ENCODE measurements at regions not wholly inside any gene's neighbourhood (a gene's known extent, or its start where the extent isn't known, plus 50 kb on each side); places are given as distances from the start of the nearest gene placed in this dataset.
"Not testable (repeated sequence)": the region's sequence is repeated elsewhere in the genome, so short reads cannot be mapped to it uniquely, and the experiment has no call there.

- H4K5ac ChIP-seq (ENCODE audit: low read depth, low read length); ATAC-seq (ENCODE audit: low read depth); H2AFZ ChIP-seq (replicated peaks; ENCODE audit: low read length, poor library complexity); CTCF ChIA-PET; H2BK120ac ChIP-seq (ENCODE audit: low read depth, low read length); H3K56ac ChIP-seq (ENCODE audit: extremely low read depth, insufficient read depth, low read length); in situ Hi-C loops (cut with MboI; ENCODE audit: low sequenced_read_pairs); H3K27me3 ChIP-seq (ENCODE audit: control insufficient read depth, insufficient read depth, low read length); H3K4me2 ChIP-seq (ENCODE audit: low read depth, low read length); H2AK9ac ChIP-seq (replicated peaks; ENCODE audit: low read depth, low read length, poor library complexity); H3K36me3 ChIP-seq (ENCODE audit: control insufficient read depth, insufficient read depth, low read length); H3K79me1 ChIP-seq (ENCODE audit: low read depth in 1 of 2, low read length in 2 of 2); H3K18ac ChIP-seq (ENCODE audit: low read depth, low read length); intact Hi-C loops (cut with micrococcal nuclease); H3K4me1 ChIP-seq (ENCODE audit: control insufficient read depth, insufficient read depth, low read length); H3K14ac ChIP-seq (replicated peaks; ENCODE audit: low read depth, low read length); H2BK20ac ChIP-seq (ENCODE audit: low read depth, low read length); H4K20me1 ChIP-seq (ENCODE audit: insufficient read depth, low read length); dilution Hi-C loops (cut with HindIII; ENCODE audit: low sequenced_read_pairs, unreplicated experiment); H2BK15ac ChIP-seq (ENCODE audit: low read depth, low read length); H4K8ac ChIP-seq (ENCODE audit: low read depth in 2 of 2, low read length in 2 of 2); H3K4me3 ChIP-seq (ENCODE audit: insufficient read depth, low read depth, low read length); BruUV-seq (replicated peaks); H3K9ac ChIP-seq (ENCODE audit: low read depth, low read length); H3K27ac ChIP-seq (ENCODE audit: insufficient read depth, low read length); POLR2A ChIA-PET (ENCODE audit: unreplicated experiment); H3K4ac ChIP-seq (ENCODE audit: low read depth, low read length); DNase-seq; H3K23ac ChIP-seq (ENCODE audit: low read depth, low read length); H3K9me1 ChIP-seq (ENCODE audit: insufficient read depth, low read length); H2AK5ac ChIP-seq (ENCODE audit: low read depth, low read length); H2BK5ac ChIP-seq (ENCODE audit: low read depth, low read length, poor library complexity, severe bottlenecking); H4K91ac ChIP-seq (ENCODE audit: insufficient read depth, low read depth, low read length): not testable (repeated sequence)
- H3K9me3 ChIP-seq (ENCODE audit: control insufficient read depth, insufficient read depth, low read length): peaks cover 26% of the 10 kb centered on the region
- WGBS, 2 experiments (ENCODE audit: extremely low coverage in 2 of 2, insufficient read length in 1 of 2): no CpG with 5 or more reads among the region's 8 CpGs
Observed at GRCh38 chr2:16024628-16025027, 84.3 kb downstream of the MYCN start.

Data from IMR-90 (cell line).